GM19035 (cell line): ENCODE measurements at regions not wholly inside any gene's neighbourhood (a gene's known extent, or its start where the extent isn't known, plus 50 kb on each side); places are given as distances from the start of the nearest gene placed in this dataset.

Source experiments
- ATAC-seq: cut with Tn5 transposase; IDR thresholded peaks from one replicate; pipeline ENCODE4 v1.9.1; 2021; ENCODE audit not compliant: unreplicated experiment

- no peak for ATAC-seq
These were observed 110.2 kb upstream of the ISL1 start for GRCh38 chr5:51273021-51273420.

DNA sequence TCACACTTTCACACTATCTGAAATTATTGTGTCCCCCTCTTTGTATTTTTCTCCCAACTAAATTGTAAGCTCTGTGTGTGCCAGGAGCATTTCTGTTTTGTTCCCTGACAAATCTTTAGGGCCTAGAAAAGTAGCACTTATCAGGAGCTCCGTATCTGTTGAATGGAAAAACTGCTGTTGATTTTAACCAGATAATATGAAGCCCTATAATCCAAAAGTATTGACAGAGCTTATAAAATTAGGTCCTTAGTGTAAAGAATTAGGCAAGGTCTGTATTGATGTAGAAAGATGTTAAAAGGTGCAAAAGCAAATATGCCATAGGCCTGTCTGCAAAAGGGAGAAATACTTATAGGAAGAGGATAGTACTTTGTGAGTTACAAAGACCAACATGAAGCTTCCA lies 109.4 kb upstream of the ISL1 start:
- ATAC-seq = no peak

DNA sequence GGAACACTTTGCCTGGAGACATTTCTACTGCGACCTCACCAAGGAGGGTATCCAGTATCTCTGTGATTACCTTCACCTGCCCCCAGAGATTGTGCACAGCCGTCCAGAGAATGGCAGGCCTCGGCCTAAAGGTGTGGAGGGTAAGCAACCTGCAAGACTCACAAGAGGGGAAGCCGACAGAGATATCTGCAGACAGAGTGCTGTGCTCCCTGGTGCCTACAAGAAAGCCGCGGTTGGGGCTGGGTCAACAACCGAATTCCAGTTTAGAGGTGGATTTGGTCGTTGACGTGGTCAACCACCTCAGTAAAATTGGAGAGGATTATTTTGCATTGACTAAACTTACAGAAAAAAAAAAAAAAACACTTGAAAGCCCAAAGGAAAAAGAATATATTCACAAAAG lies 107.8 kb upstream of the ISL1 start:
- ATAC-seq = no peak

DNA sequence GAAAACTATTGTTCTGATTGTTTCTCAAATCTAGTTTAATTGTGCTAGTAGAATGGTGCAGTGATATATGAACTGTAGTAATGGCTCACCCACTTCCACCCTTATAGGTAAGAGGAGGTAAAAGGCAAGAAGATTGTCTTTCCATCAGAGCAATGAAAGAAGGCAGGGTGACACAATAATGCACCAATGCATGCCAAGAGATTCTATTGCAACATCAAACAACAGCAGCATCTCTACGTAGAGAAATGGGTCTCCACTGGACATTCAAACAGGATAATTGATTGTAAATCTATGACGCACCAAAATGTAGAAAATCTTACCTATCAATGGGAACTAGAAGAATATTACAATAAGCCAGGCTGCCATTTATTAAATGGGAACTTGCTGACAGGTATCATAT lies 107.0 kb upstream of the ISL1 start:
- ATAC-seq = no peak

GRCh38 chr5:51278539-51278938 lies 104.7 kb upstream of the ISL1 start:
- ATAC-seq = no peak

DNA sequence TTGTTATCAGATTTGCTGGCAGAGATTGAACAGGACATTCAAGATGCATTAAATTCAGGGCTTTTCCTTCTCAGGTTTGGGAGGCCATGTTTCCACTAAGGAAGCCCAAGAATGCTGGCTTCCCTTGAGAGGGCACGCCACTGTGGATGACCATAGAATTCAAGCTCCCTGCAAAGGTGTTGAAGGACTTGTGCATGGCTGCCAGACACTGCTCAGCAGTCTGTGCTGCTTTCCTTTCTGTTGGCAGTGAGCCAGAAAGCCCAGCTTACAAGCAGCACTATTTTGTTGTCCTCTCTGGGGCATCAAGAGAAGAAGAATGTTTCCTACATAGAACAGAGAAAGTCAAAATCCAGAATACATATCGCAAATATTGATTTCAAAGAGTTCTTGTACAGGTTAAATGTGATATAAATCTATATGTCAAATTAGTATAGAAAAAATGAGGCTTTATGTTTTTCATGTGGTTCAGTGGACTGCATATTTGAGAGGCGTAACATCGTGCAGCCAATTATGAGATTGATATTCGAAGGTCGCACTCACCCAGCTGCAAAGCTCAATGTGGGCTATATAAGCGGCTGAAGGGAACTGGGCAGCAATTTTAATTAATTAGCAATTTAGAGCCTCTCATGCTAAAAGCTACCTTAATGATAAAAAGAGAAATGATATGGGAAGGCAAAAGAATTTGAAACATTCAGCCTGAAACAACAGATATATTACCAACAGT lies 103.1 kb upstream of the ISL1 start:
- ATAC-seq = no peak

DNA sequence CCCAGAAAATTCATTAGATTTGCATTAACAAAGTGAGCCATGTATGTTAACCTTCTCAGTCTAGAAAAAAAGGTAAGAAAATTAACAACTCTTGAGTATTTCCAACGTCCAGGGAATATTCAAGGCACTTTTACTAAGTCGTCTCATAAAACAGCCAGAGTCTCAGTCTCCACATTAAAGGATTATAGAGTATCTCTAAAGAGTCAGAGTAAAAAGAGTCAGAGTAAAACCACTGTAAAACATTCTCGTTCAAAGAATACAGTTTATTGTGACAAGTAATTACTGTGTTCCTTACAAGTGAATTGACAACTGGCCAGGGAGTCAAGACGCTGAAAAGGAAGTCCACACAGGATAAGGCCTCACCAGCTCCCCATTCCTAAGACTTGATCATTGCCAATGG lies 97.2 kb upstream of the ISL1 start:
- no peak for ATAC-seq

- ATAC-seq = no peak
These were observed 80.9 kb upstream of the ISL1 start for GRCh38 chr5:51302343-51302742.

DNA sequence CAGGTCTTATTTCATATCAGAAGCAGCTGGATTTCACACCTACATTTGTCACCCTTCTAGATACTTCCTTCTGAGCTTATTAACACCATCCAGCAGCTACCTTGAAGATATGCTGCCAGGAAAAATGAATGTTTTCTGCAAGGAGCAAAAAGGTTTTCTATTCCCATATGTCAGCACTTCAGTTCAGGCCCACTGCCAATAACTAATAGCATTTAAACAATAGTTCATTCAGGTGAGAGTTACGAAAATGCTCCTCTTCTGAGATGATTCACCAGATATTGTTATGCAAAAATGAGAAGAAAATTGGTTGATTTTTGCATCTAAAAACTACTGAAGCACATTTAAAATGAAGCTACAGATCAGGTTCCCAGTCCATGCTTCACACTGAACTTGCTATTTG lies 56.4 kb upstream of the ISL1 start:
- no peak for ATAC-seq
